Activated T-cell treated with anti-CD3 and anti-CD28 coated beads, Interleukin-2, amount 50 U/mL, for 72 hours (primary cell): ENCODE measurements at regions not wholly inside any gene's neighbourhood (a gene's known extent, or its start where the extent isn't known, plus 50 kb on each side); places are given as distances from the start of the nearest gene placed in this dataset.

ENCODE experiments used
- ATAC-seq, 2 donors: fragments of 150-1000 bp; cut with Tn5 transposase; replicated peaks in 1 of 2; 2 replicates each; pipeline ENCODE4 v1.10.0; 2021; ENCODE audit warnings: moderate library complexity in 2 of 2, mild to moderate bottlenecking in 1 of 2
- DNase-seq, 2 donors: peaks; one replicate each; pipeline ENCODE4 v3.0.0; 2021 to 2022; ENCODE audit warnings: mixed read lengths in 1 of 2
- H3K27ac Mint-ChIP-seq: one replicate; pipeline ENCODE4 v1.8.0; 2022; ENCODE audit warnings: mild to moderate bottlenecking, moderate library complexity, mixed read lengths
- H3K27me3 Mint-ChIP-seq: one replicate; pipeline ENCODE4 v1.8.0; 2022; ENCODE audit warnings: low read depth, mixed read lengths
- H3K36me3 Mint-ChIP-seq, 2 donors: one replicate each; pipeline ENCODE4 v1.8.0; 2022; ENCODE audit warnings: mixed read lengths in 2 of 2, mild to moderate bottlenecking in 1 of 2; ENCODE audit not compliant: insufficient read depth in 2 of 2
- H3K4me1 Mint-ChIP-seq: one replicate; pipeline ENCODE4 v1.8.0; 2022; ENCODE audit warnings: low read depth, mixed read lengths
- H3K4me3 Mint-ChIP-seq, 2 donors: one replicate each; pipeline ENCODE4 v1.8.0; 2022; ENCODE audit warnings: mild to moderate bottlenecking in 2 of 2, mixed read lengths in 2 of 2, moderate library complexity in 2 of 2
- H3K9me3 Mint-ChIP-seq, 2 donors: one replicate each; pipeline ENCODE4 v1.8.0; 2022; ENCODE audit warnings: mixed read lengths in 2 of 2

DNA sequence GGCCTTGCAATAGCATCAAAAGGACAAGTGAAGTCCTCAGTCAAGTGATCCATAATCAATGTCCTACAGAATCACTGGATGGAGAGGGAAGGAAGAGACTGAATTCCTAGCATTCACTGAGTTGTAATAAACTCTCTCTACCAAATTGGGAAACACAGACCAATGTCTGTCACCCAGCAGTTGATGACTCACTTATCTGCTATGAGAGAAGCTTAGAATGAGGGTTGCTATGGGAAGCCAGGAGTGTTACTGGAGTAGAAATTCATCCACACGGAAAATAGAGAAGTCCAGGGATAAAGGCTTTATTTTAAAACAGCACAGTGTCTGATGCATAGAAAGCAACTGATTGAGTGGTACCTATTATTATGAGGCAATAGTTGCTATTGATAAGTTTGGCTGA is 407.4 kb downstream of the BRINP1 start:
- Mint-ChIP-seq H3K27ac (no peak overlapping the region), H3K4me3 (no peak overlapping the region), H3K4me1 (no peaks in the 10 kb centered on the region), H3K36me3 (no peaks in the 10 kb centered on the region), H3K27me3 (no peaks in the 10 kb centered on the region), H3K9me3 (peaks cover 7 to 10% of the 10 kb centered on the region in 2 donors)
- ATAC-seq (no peak), DNase-seq (no peak)

DNA sequence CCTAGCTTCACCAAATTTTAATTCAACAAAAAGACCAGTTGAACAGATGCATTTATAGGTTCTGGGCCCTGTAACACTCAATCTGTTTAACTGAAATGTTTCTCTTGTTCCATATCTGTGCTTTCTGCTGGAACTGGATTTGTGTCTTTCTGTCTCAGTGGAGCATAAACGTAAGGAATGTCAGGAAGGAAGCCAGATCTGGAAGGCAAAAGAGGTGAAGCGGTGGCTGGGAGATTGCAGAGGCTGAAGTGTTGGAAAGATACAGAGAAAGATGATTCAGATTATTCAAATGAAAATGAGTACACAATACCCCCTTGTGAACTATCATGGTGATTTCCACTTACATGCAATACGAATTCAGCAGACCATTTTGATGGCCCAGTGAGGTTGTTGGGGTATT is 406.8 kb downstream of the BRINP1 start:
- no peaks in the 10 kb centered on the region for H3K27me3 Mint-ChIP-seq
- H3K4me1 Mint-ChIP-seq: no peaks in the 10 kb centered on the region
- no peaks in the 10 kb centered on the region for H3K36me3 Mint-ChIP-seq
- no peak for ATAC-seq
- H3K4me3 Mint-ChIP-seq: no peak overlapping the region
- H3K27ac Mint-ChIP-seq: no peak overlapping the region
- no peak for DNase-seq
- H3K9me3 Mint-ChIP-seq: peaks cover 5 to 8% of the 10 kb centered on the region in 2 donors

DNA sequence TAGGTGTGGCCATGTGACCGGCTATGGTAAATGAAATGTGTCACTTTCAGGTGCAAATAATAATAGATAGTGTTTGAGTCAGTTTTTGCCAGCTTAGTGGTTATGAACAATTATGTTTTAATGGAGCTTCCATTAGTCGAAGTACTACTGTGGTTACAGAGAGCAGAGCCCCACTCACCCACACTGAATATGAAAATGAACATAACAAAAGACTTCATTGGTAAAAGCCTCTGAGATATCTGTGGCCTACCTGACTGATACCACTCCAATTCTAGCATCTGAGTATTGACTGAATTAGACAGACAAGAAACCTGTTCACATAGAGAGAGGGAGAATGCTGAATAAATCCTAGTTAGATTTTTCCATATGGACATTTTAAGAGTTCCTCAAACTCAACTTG is 405.6 kb downstream of the BRINP1 start:
- H3K4me1 Mint-ChIP-seq: no peaks in the 10 kb centered on the region
- no peaks in the 10 kb centered on the region for H3K27me3 Mint-ChIP-seq
- H3K4me3 Mint-ChIP-seq: no peak overlapping the region
- H3K36me3 Mint-ChIP-seq: no peaks in the 10 kb centered on the region
- ATAC-seq (no peak), DNase-seq (no peak)
- peaks cover 4 to 11% of the 10 kb centered on the region in 2 donors for H3K9me3 Mint-ChIP-seq
- no peak overlapping the region for H3K27ac Mint-ChIP-seq

DNA sequence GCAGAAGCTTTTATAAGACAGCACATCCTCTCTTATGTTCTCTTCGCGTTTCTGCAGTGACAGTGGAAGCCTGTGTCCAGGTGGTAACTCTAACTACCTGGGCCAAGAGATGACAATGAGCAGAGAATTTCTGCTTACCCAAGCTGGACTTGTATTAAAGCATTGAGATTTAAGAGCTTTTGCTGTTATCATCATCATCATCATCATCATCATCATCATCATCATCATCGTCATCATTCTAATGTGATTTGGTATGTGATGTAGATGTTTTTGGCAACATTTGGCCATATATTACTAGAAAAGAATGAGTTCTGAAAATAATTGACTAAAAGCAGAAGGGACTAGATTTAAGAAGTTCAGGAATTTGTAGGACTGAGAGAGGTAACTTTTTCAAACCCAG is 401.3 kb downstream of the BRINP1 start:
- DNase-seq (no peak), ATAC-seq (no peak)
- no peaks in the 10 kb centered on the region for H3K4me1 Mint-ChIP-seq
- H3K27me3 Mint-ChIP-seq: no peaks in the 10 kb centered on the region
- H3K27ac Mint-ChIP-seq: no peak overlapping the region
- peaks cover 0 to 3% of the 10 kb centered on the region in 2 donors for H3K36me3 Mint-ChIP-seq
- peaks cover 10 to 13% of the 10 kb centered on the region in 2 donors for H3K9me3 Mint-ChIP-seq
- no peak overlapping the region for H3K4me3 Mint-ChIP-seq

DNA sequence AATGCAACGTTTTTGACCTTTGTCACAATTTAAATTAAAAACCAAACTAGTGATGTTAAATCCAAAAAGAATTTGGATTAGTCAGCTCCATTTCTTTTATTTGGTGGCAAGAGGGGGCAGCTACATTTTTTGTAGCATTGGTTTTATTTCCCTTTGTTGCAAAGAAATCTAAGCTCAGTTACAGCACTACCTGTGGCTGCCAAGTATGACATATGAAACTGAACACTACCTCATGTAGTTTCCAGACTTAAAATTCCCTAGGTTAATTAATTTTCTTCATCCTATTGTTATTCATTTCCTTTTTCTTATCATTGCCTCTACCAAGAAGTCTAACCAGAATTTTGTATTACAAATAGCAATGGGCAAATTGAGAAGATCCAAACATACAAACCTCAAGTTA is 393.5 kb downstream of the BRINP1 start:
- DNase-seq (no peak), ATAC-seq (no peak)
- Mint-ChIP-seq H3K36me3 (peaks cover 0 to under 1% of the 10 kb centered on the region in 2 donors), H3K27me3 (no peaks in the 10 kb centered on the region), H3K27ac (no peak overlapping the region), H3K4me1 (no peaks in the 10 kb centered on the region), H3K9me3 (peaks cover 0 to 4% of the 10 kb centered on the region in 2 donors), H3K4me3 (no peak overlapping the region)

DNA sequence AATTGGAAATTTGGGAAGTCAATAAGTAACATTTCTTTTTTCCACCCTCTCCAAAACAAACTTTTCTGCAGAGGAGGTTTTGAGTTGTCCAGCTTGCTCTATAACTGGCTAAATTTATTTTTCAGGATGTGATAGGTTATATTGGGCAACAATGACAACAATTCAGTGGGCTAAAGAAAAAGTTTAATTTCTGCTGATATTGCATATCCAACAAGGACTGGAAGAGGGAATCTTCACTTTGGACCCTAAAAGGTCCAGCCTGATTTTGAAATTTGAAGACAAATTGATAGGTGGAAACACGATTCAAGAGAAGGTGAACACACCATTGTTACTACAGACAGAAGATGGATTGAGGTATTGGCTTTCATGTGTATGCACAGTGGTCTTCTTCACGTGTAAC is 393.1 kb downstream of the BRINP1 start:
- H3K4me1 Mint-ChIP-seq: no peaks in the 10 kb centered on the region
- H3K4me3 Mint-ChIP-seq: no peak overlapping the region
- no peaks in the 10 kb centered on the region for H3K27me3 Mint-ChIP-seq
- H3K27ac Mint-ChIP-seq: no peak overlapping the region
- no peaks in the 10 kb centered on the region for H3K36me3 Mint-ChIP-seq
- ATAC-seq: no peak
- DNase-seq: no peak
- peaks cover 0 to 3% of the 10 kb centered on the region in 2 donors for H3K9me3 Mint-ChIP-seq

DNA sequence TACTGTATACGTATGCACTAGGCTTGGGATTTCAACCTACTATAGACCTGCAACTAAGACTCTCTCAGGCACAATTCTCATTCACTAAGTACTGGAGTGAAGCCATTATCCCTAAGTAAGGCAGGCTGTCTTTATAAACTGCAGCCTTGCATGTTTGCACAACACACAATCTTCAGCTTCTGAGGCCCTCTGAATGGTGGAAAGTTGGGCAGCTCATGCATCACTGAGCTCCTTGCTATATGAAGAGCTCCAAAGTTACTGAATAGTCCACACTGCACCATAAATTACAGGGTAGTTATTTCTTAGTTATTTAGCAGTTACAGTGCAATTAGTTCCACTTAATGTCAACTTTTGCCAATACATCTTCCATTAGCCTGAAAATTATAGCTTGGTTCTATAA is 384.6 kb downstream of the BRINP1 start:
- DNase-seq (no peak), ATAC-seq (no peak)
- Mint-ChIP-seq H3K27ac (no peak overlapping the region), H3K4me1 (no peaks in the 10 kb centered on the region), H3K4me3 (no peak overlapping the region), H3K9me3 (peaks cover 2 to 4% of the 10 kb centered on the region in 2 donors), H3K36me3 (no peaks in the 10 kb centered on the region), H3K27me3 (no peaks in the 10 kb centered on the region)

DNA sequence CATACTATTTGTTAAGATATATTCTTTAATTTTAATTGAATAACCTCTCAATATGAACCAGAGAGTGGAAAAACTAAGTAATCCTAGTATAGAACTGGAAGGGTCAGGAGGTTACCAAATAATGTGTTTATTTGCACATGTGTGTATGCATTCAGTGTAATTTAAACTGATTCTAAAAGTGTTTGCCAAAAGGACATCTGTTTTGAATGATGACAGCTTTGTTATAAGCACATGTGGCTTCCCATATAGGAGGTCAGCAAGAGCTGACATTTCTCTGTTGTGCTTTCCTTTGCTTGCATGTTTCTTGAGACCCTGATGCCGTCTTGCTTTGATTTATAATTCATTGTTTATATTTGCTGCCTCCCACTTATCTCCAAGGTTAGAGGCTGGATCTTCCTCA is 383.4 kb downstream of the BRINP1 start:
- ATAC-seq (no peak), DNase-seq (no peak)
- Mint-ChIP-seq H3K4me3 (no peak overlapping the region), H3K27ac (no peak overlapping the region), H3K9me3 (peaks cover 2 to 8% of the 10 kb centered on the region in 2 donors), H3K36me3 (no peaks in the 10 kb centered on the region), H3K27me3 (no peaks in the 10 kb centered on the region), H3K4me1 (no peaks in the 10 kb centered on the region)

DNA sequence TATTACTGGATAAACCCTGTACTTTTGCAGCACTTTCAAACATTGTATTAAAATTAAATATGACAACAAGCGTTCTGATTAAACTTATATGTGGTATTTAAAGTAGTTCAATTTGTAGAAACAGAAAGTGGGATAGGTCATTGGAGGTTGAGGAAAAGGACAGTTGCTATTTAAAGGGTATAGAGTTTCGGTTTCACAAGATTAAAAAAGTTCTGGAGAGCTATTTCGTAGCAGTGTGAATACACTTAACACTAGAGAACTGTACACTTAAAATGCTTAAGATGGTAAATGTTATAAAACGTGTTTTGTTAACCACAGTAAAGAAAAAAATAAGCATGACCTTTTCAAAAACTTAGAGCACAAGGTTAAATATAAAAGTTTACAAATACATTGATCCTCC is 382.1 kb downstream of the BRINP1 start:
- no peaks in the 10 kb centered on the region for H3K4me1 Mint-ChIP-seq
- no peaks in the 10 kb centered on the region for H3K27me3 Mint-ChIP-seq
- no peaks in the 10 kb centered on the region for H3K36me3 Mint-ChIP-seq
- H3K27ac Mint-ChIP-seq: no peak overlapping the region
- no peak overlapping the region for H3K4me3 Mint-ChIP-seq
- H3K9me3 Mint-ChIP-seq: peaks cover 2 to 8% of the 10 kb centered on the region in 2 donors
- DNase-seq (no peak), ATAC-seq (no peak)

DNA sequence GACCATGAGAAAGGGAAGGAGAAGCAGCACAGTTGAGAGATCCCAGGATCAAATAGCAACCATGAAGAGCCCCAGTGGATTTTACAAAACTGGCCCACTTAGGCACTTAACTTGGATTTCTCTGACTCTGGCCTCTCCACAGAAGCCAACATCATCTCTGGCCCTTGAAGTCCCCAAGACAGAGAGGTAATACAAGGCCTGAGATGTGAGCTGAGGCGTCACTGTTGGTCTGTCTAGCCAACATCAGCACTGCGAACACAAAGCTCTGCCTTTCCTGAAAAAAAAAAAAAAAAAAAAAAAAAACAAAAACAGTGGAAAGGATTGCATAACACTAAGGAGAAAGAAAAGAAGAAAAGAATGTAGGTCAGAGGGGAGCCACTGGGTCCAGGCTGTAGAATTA is 378.3 kb downstream of the BRINP1 start:
- Mint-ChIP-seq H3K9me3 (peaks cover 2 to 11% of the 10 kb centered on the region in 2 donors), H3K27me3 (no peaks in the 10 kb centered on the region), H3K27ac (no peak overlapping the region), H3K4me1 (no peaks in the 10 kb centered on the region), H3K36me3 (no peaks in the 10 kb centered on the region), H3K4me3 (no peak overlapping the region)
- DNase-seq: no peak
- ATAC-seq: no peak

DNA sequence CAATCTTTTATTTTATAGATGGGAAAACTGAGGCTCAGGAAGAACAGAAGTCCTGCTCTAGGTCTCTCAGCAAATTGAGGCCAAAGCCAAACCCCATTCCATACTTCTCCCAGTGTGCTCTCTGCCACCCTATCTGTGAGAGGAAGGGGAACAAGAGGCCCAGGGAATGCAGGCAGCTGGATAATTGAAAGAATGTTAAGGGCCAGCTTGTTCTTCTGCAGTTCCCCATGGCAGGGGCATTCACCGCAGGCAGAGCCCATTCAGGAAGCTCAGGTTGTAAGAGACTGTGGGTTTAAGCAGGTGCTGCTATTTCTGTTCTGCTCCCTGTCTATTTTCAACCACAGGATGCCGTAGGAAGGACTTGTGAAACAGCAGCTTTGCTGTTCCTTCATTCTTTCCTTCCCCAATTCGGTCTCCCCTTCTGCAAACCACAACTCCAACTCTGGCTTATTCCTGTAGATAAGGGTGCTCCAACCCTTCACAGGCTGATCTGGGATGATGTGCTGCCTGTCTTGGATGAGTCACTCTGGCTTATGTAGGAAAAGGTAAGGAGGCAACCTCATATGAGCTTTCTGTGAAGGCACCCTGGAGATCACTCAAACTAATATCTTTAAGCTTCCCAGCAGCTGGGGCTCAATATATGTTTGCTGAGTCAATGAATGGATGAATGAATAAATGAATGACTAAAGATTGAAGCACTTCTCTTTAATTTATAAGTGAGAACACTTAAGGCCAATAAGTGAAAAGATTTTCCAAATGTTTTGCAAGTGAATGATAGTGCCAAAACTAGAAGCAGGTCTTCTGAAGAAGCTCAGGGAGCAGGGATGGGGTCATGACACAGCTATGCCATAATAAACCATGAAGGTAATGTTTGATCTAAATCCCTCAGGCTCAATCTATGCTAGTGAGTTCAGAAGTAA is 377.6 kb downstream of the BRINP1 start:
- Mint-ChIP-seq H3K36me3 (no peaks in the 10 kb centered on the region), H3K4me3 (no peak overlapping the region), H3K4me1 (no peaks in the 10 kb centered on the region), H3K27ac (no peak overlapping the region), H3K27me3 (no peaks in the 10 kb centered on the region), H3K9me3 (peaks cover 2 to 11% of the 10 kb centered on the region in 2 donors)
- DNase-seq: no peak
- no peak for ATAC-seq

DNA sequence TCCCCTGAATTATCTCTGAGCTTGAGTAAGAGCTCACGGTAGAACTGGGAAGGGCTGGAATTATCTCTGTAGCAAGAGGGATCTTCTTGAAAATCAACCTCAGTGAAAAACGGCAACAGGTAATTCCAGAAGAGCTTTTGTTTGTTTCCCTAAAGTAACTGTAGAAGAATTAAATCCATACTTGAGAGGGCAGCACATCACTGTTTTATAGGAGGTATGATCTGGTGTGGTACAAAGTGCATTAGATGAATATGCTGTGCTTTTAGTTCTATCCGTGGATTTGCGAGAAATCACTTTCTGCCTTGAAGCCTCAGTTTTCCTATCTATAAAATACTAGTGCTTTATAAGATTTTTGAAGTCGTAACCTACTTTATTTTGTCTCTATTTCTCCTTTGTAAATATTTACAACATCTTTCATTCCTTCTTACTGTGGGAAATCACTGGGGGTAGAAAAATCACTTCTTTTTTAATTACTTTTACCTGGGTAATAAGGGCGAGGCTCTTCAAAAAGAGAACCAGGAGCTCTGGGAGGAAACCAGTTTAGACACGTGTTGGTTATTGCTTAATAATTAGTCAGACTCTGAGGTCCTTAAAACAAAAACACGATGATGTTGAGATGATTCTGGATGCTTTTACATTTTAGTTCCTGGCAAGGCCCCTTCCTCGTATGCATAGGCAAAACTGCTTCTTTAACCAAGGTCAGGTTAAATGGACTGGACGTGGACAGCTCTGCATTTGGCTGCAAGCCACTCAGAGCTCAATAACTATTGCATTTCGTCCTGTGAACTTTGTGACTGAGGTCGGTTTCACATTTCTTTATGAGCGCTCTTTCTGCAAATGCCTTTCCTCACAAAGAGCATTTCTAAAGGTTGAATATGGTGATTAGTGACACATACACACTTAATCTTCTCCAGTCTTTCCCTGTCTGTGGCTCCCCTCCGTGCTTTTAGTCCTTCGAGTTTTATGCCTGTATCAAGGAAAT is 376.1 kb downstream of the BRINP1 start:
- Mint-ChIP-seq H3K4me1 (no peaks in the 10 kb centered on the region), H3K9me3 (peaks cover 2 to 16% of the 10 kb centered on the region in 2 donors), H3K27me3 (no peaks in the 10 kb centered on the region), H3K27ac (no peak overlapping the region), H3K4me3 (no peak overlapping the region), H3K36me3 (no peaks in the 10 kb centered on the region)
- ATAC-seq: no peak
- no peak for DNase-seq

DNA sequence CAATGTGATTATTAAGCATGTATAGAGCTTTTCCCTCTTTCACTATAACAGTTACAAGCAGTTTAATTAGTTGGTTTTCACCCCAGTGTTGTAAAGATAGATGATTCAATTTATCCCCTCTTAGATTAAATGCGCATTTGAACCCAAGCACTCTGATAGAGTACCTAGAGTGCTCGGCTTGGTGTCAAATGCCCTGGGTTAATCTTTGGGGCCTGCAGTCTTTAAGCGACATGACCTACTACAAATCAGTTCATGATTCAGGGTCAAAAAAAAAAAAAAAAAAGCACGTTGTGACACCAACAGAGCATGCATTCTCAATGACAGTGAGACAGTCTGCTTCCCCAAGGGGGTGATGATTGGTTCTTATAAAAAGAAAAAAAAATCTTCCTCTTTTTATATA is 375.3 kb downstream of the BRINP1 start:
- H3K4me1 Mint-ChIP-seq: no peaks in the 10 kb centered on the region
- H3K27ac Mint-ChIP-seq: no peak overlapping the region
- DNase-seq (no peak), ATAC-seq (no peak)
- no peaks in the 10 kb centered on the region for H3K36me3 Mint-ChIP-seq
- H3K4me3 Mint-ChIP-seq: no peak overlapping the region
- peaks cover 2 to 17% of the 10 kb centered on the region in 2 donors for H3K9me3 Mint-ChIP-seq
- H3K27me3 Mint-ChIP-seq: no peaks in the 10 kb centered on the region
